ENCODE measurements at regions not wholly inside any gene's neighbourhood (a gene's known extent, or its start where the extent isn't known, plus 50 kb on each side); places are given as distances from the start of the nearest gene placed in this dataset.
A peak's percentile ranks its signal among the peaks of the same experiment; 100 is the strongest.

GRCh38 chr4:120215350-120215749 is 148.7 kb upstream of the MAD2L1 start:
- CTCF ChIA-PET, result no interaction called here
- POLR2A ChIA-PET (ENCODE audit: low non-redundant PET), result no interaction called here

GRCh38 chr4:120211408-120212015 is 144.9 kb upstream of the MAD2L1 start:
- Histone ChIP-seq H3K9me3 (ENCODE audit: low read depth, low read length, poor library complexity, severe bottlenecking) (no peaks in the 10 kb centered on the region), H3K36me3 (ENCODE audit: insufficient read depth, low read length, poor library complexity, severe bottlenecking) (no peaks in the 10 kb centered on the region), H3K27ac (ENCODE audit: low read depth, low read length, poor library complexity, severe bottlenecking) (no peak overlapping the region), H3K4me3 (ENCODE audit: low read depth, low read length, poor library complexity, severe bottlenecking) (no peak overlapping the region), H3K4me1 (ENCODE audit: insufficient read depth, low read length, poor library complexity, severe bottlenecking) (no peaks in the 10 kb centered on the region), H3K27me3 (replicated peaks; ENCODE audit: insufficient read depth, low read depth, low read length, poor library complexity) (no peaks in the 10 kb centered on the region)
- ChIA-PET CTCF (no interaction called here), POLR2A (ENCODE audit: low non-redundant PET) (no interaction called here)
- BruUV-seq (replicated peaks), result no TSS peak
- no peak for DNase-seq (ENCODE audit: low spot score)
- intact Hi-C loops (cut with micrococcal nuclease; ENCODE audit: unreplicated experiment), result no loop called here
- TF ChIP-seq, protein P1, sequence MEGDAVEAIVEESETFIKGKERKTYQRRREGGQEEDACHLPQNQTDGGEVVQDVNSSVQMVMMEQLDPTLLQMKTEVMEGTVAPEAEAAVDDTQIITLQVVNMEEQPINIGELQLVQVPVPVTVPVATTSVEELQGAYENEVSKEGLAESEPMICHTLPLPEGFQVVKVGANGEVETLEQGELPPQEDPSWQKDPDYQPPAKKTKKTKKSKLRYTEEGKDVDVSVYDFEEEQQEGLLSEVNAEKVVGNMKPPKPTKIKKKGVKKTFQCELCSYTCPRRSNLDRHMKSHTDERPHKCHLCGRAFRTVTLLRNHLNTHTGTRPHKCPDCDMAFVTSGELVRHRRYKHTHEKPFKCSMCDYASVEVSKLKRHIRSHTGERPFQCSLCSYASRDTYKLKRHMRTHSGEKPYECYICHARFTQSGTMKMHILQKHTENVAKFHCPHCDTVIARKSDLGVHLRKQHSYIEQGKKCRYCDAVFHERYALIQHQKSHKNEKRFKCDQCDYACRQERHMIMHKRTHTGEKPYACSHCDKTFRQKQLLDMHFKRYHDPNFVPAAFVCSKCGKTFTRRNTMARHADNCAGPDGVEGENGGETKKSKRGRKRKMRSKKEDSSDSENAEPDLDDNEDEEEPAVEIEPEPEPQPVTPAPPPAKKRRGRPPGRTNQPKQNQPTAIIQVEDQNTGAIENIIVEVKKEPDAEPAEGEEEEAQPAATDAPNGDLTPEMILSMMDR (conservative IDR thresholded peaks at IDR 0.05; ENCODE audit: low read depth, low read length), result no peak

More at GRCh38 chr4:120215350-120215749, 148.7 kb upstream of the MAD2L1 start:
- TF ChIP-seq, protein P1 (conservative IDR thresholded peaks at IDR 0.05; ENCODE audit: low read depth, low read length), result no peak
- no peak for TF ChIP-seq EZH2 (IDR thresholded peaks at IDR 0.05; ENCODE audit: borderline replicate concordance, low read depth, low read length, poor library complexity, severe bottlenecking)
- DNase-seq (ENCODE audit: low spot score), result no peak
- Histone ChIP-seq H3K27me3 (replicated peaks; ENCODE audit: insufficient read depth, low read depth, low read length, poor library complexity) (no peaks in the 10 kb centered on the region), H3K4me1 (ENCODE audit: insufficient read depth, low read length, poor library complexity, severe bottlenecking) (no peaks in the 10 kb centered on the region), H3K36me3 (ENCODE audit: insufficient read depth, low read length, poor library complexity, severe bottlenecking) (no peaks in the 10 kb centered on the region), H3K27ac (ENCODE audit: low read depth, low read length, poor library complexity, severe bottlenecking) (no peak overlapping the region), H3K4me3 (ENCODE audit: low read depth, low read length, poor library complexity, severe bottlenecking) (no peak overlapping the region), H3K9me3 (ENCODE audit: low read depth, low read length, poor library complexity, severe bottlenecking) (no peaks in the 10 kb centered on the region)
- no TSS peak for BruUV-seq (replicated peaks)
- intact Hi-C loops (cut with micrococcal nuclease; ENCODE audit: unreplicated experiment), result no loop called here

DNA sequence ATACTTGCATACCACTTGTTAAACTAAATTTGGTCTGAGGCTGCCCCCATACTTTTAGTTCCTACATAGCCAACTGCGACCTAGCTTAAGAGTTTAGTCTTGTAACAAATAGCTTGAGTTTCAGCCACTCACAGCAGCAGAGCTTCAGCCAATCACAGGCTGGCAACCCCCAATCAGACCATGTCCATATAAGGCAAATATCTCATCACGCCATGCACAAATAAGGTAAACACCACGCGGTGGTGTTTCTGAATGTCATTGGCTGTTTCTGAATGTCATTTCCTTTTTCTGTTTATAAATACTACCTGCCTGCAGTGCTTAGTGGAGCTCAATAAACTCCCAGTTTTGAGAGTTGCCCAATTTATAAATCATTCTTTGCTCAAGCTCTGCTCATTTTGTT is 143.1 kb upstream of the MAD2L1 start:
- no peak overlapping the region for H3K27ac ChIP-seq (ENCODE audit: low read depth, low read length, poor library complexity, severe bottlenecking)
- H3K4me3 ChIP-seq (ENCODE audit: low read depth, low read length, poor library complexity, severe bottlenecking), result no peak overlapping the region
- H3K36me3 ChIP-seq (ENCODE audit: insufficient read depth, low read length, poor library complexity, severe bottlenecking), result no peaks in the 10 kb centered on the region
- no peak for TF ChIP-seq EZH2 (IDR thresholded peaks at IDR 0.05; ENCODE audit: borderline replicate concordance, low read depth, low read length, poor library complexity, severe bottlenecking)
- TF ChIP-seq, protein P1 (conservative IDR thresholded peaks at IDR 0.05; ENCODE audit: low read depth, low read length), result no peak
- CTCF ChIA-PET, result no interaction called here
- H3K27me3 ChIP-seq (replicated peaks; ENCODE audit: insufficient read depth, low read depth, low read length, poor library complexity), result no peaks in the 10 kb centered on the region
- peak; percentile 1 for DNase-seq (ENCODE audit: low spot score)
- H3K4me1 ChIP-seq (ENCODE audit: insufficient read depth, low read length, poor library complexity, severe bottlenecking), result no peaks in the 10 kb centered on the region
- no TSS peak for BruUV-seq (replicated peaks)
- POLR2A ChIA-PET (ENCODE audit: low non-redundant PET), result no interaction called here
- H3K9me3 ChIP-seq (ENCODE audit: low read depth, low read length, poor library complexity, severe bottlenecking), result no peaks in the 10 kb centered on the region
- intact Hi-C loops (cut with micrococcal nuclease; ENCODE audit: unreplicated experiment), result no loop called here
